ENCODE measurements at regions not wholly inside any gene's neighbourhood (a gene's known extent, or its start where the extent isn't known, plus 50 kb on each side); places are given as distances from the start of the nearest gene placed in this dataset.

DNA sequence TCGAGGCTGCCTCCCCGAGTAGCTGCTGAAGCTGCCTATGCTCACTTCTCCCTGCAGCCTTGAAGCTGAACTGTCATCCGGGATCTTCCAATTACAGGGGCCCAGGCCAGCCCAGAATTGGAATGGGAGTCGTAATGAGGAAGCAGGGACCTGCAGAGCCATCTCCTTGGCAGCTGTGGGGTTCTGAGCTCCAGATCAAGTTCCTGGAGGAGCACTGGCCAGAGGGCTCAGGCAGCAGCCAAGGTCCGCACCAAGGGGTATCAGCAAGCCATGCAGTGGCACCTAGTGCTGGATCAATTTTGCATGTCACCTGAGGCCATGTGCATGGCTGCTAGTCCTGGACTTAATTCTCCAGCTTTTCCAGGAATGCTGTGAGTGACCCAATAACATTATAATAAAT, 163.2 kb upstream of the TSHZ2 start:
- TF ChIP-seq, protein P1, sequence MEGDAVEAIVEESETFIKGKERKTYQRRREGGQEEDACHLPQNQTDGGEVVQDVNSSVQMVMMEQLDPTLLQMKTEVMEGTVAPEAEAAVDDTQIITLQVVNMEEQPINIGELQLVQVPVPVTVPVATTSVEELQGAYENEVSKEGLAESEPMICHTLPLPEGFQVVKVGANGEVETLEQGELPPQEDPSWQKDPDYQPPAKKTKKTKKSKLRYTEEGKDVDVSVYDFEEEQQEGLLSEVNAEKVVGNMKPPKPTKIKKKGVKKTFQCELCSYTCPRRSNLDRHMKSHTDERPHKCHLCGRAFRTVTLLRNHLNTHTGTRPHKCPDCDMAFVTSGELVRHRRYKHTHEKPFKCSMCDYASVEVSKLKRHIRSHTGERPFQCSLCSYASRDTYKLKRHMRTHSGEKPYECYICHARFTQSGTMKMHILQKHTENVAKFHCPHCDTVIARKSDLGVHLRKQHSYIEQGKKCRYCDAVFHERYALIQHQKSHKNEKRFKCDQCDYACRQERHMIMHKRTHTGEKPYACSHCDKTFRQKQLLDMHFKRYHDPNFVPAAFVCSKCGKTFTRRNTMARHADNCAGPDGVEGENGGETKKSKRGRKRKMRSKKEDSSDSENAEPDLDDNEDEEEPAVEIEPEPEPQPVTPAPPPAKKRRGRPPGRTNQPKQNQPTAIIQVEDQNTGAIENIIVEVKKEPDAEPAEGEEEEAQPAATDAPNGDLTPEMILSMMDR (IDR thresholded peaks at IDR 0.05; ENCODE audit: insufficient read depth, low read length, missing control alignments) = no peak
- no peak overlapping the region for H3K4me3 ChIP-seq (ENCODE audit: low read depth, low read length)
- CTCF ChIA-PET = interaction anchor here (1.1 kb wide), 1 partner anchor 9 kb away, joined by 3 read pairs; no protein-coding TSS in a partner anchor
- POLR2A ChIA-PET = no interaction called here
- DNase-seq (ENCODE audit: low read depth, low spot score) = no peak

DNA sequence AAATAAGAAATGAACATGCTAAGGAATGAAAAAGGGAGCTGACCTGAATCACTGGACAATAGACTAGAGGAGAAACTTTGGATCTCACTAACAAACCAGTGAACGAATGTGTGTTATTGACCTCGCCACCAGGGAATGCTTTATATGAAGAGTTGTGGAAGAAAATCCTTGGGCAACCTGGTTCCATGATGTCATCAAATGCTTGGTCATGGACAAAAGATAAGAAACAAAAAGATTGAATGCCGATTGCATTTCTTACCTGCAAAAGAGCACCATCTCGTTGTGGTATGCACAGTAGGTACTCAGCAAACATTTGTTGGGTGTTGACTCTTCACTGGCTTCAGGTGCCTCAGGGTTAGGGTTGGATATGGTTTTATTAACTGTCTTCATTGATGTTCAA, 165.2 kb upstream of the TSHZ2 start:
- no peak for DNase-seq (ENCODE audit: low read depth, low spot score)
- POLR2A ChIA-PET = no interaction called here
- CTCF ChIA-PET = no interaction called here
- TF ChIP-seq, protein P1 (IDR thresholded peaks at IDR 0.05; ENCODE audit: insufficient read depth, low read length, missing control alignments) = no peak
- H3K4me3 ChIP-seq (ENCODE audit: low read depth, low read length) = no peak overlapping the region

DNA sequence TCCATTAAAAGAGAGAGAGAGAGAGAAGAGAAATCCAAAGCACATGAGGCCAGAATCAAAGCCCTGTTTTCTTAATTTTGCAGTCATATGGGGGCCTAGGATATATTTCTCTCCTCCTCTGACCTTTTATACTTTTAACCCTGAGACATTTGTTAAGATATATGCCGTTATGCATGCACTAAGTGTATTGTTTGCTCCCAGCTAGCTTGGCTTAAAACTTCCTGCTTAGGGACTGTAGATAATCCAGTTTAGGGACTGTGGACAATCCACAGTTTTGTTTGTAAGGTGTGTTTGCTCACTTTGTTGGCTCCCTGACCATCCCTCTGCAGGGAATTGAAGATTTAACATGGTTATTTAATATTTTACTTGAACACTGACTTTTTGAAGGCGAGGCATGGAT, 166.3 kb upstream of the TSHZ2 start:
- H3K4me3 ChIP-seq (ENCODE audit: low read depth, low read length) = no peak overlapping the region
- ChIA-PET POLR2A (no interaction called here), CTCF (no interaction called here)
- DNase-seq (ENCODE audit: low read depth, low spot score) = no peak
- TF ChIP-seq, protein P1 (IDR thresholded peaks at IDR 0.05; ENCODE audit: insufficient read depth, low read length, missing control alignments) = no peak

DNA sequence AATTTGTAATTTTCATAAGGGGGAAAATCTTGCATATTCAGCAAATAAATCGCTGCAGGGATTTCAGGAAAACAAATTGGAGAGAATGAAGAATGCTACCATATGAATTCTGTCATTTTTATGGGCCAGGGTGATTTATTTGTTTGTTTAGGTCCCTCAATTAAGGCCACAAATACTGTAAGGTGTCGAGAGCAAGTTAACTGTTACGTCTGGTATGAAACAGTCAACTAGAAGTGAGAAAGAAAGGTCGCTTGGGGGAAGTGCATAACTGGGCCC, 166.9 kb upstream of the TSHZ2 start:
- ChIA-PET CTCF (no interaction called here), POLR2A (no interaction called here)
- no peak overlapping the region for H3K4me3 ChIP-seq (ENCODE audit: low read depth, low read length)
- TF ChIP-seq, protein P1 (IDR thresholded peaks at IDR 0.05; ENCODE audit: insufficient read depth, low read length, missing control alignments) = no peak
- DNase-seq (ENCODE audit: low read depth, low spot score) = no peak

DNA sequence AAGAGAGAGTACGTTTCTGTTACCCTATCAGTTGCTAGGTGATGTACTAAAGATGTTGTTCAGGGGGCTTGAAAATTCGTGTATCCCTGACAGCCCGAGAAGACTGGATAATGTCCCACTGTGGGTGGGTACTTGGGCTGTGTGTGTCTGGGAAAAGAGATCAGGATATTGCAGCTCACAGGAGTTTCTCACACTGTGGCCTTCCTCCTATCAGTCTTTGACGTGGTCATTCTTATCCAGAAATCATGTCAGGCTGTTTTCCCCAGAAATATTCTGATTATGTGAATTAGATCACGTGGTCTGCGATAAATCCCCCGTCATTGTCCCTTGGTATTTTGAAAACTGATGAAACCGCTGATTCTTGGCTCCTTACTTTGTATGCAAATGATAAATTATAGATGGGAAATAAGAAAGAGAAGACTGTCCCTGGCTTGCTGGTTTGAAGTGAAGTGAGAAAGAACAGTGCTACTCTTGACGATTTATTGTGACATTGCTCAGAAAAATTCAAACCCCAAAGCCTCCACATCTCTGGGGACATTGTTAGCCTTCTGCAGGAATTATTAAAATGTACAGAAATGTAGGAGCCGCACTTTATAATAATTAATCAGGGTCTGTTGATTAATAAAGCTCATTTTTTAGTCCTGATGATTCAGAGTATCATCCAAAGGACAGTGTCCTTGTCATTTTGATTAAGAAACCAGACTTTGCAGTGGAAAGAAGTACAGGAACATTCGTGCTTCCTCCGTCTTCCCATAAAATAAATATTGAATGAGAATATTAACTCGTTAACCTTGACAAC, 167.5 kb upstream of the TSHZ2 start:
- TF ChIP-seq, protein P1 (IDR thresholded peaks at IDR 0.05; ENCODE audit: insufficient read depth, low read length, missing control alignments) = no peak
- ChIA-PET CTCF (no interaction called here), POLR2A (no interaction called here)
- H3K4me3 ChIP-seq (ENCODE audit: low read depth, low read length) = no peak overlapping the region
- DNase-seq (ENCODE audit: low read depth, low spot score) = no peak

DNA sequence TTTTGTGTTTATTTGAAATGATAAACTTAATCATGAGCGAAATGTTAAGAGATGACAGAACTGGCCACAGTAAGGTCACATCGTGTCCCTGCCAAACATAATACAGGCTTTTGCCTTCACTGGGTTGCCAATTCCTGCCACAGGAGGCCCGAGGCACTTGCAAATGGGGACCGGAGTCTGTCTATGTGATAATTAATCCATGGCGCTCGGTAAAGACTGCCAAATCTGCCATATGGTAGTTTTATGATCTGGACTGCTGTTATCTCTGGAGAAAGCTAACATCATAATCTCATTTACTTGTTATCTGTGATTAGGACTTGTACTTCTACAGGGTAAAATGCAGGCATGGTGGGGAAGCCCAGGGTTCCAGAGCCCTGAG, 170.5 kb upstream of the TSHZ2 start:
- TF ChIP-seq, protein P1 (IDR thresholded peaks at IDR 0.05; ENCODE audit: insufficient read depth, low read length, missing control alignments) = no peak
- H3K4me3 ChIP-seq (ENCODE audit: low read depth, low read length) = no peak overlapping the region
- ChIA-PET POLR2A (no interaction called here), CTCF (no interaction called here)
- no peak for DNase-seq (ENCODE audit: low read depth, low spot score)
